ENCODE measurements at regions not wholly inside any gene's neighbourhood (a gene's known extent, or its start where the extent isn't known, plus 50 kb on each side); places are given as distances from the start of the nearest gene placed in this dataset.

DNA sequence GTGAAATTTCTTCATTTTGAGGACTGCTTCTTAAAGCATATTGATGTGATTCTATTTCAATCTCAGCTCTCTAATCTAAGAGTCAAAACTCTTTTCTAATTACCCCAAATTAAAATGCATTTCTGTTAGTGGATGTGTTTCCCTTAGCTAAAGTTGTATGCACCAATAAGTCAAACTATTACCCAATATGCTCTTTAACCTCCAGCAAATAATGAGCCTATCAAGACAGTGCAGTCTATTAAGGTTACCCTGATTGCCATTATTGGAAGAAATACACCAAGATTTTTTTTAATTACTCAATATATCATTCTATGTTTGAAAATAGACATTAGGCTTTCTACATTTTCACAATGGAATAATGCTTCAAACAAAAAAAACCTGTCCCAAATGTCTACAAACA is 310.0 kb downstream of the BTG1 start:
- H3K27me3 ChIP-seq (ENCODE audit: control insufficient read depth, insufficient read depth, low read length) = no peaks in the 10 kb centered on the region
- no peaks in the 10 kb centered on the region for H3K36me3 ChIP-seq (replicated peaks; ENCODE audit: control insufficient read depth, insufficient read depth, low read length)
- H3K4me3 ChIP-seq (ENCODE audit: insufficient read depth, low read depth, low read length) = no peak overlapping the region
- DNase-seq = no peak

DNA sequence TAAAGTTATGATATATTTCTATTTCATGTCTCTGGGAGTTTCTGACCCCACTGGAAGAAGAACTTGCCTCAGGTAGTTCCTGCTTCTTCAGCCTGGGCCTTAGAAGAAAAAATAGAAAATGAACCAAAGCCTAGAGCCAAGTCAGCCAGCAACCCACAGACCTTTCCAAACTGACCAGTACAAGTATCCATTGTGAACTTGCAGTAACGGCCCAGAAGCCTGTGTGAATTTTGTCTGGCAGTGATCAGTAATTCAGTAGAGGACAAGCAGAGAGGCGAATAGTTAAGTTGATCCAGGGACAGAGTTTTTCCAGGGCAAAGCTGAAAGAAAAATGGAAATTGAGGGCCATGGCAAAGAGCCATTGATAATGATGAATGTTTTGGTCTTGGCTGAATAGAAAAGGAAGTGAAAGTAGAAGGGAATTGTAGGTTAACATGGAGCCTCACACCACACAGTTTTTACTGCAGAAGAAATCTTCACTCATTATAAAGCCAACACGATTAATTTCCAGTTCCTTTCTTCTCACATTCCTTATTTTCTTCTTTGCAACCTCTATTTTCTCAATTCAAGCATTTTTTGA is 311.8 kb downstream of the BTG1 start:
- no peaks in the 10 kb centered on the region for H3K36me3 ChIP-seq (replicated peaks; ENCODE audit: control insufficient read depth, insufficient read depth, low read length)
- no peaks in the 10 kb centered on the region for H3K27me3 ChIP-seq (ENCODE audit: control insufficient read depth, insufficient read depth, low read length)
- no peak for DNase-seq
- H3K4me3 ChIP-seq (ENCODE audit: insufficient read depth, low read depth, low read length) = no peak overlapping the region

DNA sequence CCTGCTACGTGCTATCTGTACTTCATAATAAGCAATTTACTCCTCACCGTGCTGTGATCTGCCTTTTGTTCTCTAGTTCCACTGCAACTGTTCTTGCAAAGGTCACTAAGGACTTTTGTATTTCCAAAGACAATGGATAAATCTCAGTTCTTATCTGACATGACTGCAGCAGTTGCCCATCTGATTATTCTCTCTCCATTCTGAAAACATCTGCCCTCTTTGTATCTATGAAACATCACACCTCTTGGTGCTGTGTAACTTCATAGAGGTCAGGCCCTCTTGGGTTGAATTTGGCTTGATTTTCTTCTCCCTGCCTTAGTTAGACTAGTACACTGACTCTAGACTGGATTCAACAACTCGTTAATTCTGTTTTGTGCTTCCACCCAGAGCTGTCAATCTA is 319.6 kb downstream of the BTG1 start:
- Histone ChIP-seq H3K27me3 (ENCODE audit: control insufficient read depth, insufficient read depth, low read length) (no peaks in the 10 kb centered on the region), H3K4me3 (ENCODE audit: insufficient read depth, low read depth, low read length) (no peak overlapping the region), H3K36me3 (replicated peaks; ENCODE audit: control insufficient read depth, insufficient read depth, low read length) (no peaks in the 10 kb centered on the region)
- DNase-seq = no peak

DNA sequence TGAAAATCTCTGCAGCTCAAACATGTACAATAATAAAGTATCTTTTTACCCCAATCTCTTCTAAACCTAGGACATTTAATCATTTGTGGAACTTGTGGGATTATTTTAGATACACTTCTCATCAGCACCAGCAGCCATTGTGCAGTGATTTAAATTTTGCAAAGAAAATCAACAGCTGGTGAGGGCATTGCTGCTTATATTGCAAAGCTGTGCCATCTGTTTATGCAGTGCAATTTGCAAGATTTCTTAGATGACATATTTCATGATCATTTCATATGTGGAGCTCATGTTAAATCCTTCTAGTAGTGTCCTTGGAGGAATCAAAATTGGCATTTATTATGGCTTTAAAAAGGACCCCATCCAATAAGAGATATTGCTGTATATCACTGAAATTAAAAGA is 320.7 kb downstream of the BTG1 start:
- Histone ChIP-seq H3K4me3 (ENCODE audit: insufficient read depth, low read depth, low read length) (no peak overlapping the region), H3K27me3 (ENCODE audit: control insufficient read depth, insufficient read depth, low read length) (no peaks in the 10 kb centered on the region), H3K36me3 (replicated peaks; ENCODE audit: control insufficient read depth, insufficient read depth, low read length) (no peaks in the 10 kb centered on the region)
- DNase-seq = no peak

DNA sequence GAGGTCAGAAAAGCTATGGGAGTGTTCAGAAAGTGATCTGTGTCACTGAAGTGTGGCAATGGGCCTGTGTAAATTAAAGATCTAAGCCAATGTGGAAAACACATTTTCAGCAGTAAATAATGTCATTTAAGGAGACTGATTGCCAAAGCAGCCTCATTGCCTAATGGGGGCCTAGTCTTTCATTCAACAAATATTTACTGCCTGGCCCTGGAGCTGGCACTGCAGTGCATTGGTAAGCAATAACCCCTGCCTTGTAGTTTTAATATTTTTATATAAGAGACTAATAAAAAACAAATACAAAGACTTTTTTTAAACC is 326.6 kb downstream of the BTG1 start:
- Histone ChIP-seq H3K36me3 (replicated peaks; ENCODE audit: control insufficient read depth, insufficient read depth, low read length) (no peaks in the 10 kb centered on the region), H3K27me3 (ENCODE audit: control insufficient read depth, insufficient read depth, low read length) (no peaks in the 10 kb centered on the region), H3K4me3 (ENCODE audit: insufficient read depth, low read depth, low read length) (no peak overlapping the region)
- DNase-seq = no peak

DNA sequence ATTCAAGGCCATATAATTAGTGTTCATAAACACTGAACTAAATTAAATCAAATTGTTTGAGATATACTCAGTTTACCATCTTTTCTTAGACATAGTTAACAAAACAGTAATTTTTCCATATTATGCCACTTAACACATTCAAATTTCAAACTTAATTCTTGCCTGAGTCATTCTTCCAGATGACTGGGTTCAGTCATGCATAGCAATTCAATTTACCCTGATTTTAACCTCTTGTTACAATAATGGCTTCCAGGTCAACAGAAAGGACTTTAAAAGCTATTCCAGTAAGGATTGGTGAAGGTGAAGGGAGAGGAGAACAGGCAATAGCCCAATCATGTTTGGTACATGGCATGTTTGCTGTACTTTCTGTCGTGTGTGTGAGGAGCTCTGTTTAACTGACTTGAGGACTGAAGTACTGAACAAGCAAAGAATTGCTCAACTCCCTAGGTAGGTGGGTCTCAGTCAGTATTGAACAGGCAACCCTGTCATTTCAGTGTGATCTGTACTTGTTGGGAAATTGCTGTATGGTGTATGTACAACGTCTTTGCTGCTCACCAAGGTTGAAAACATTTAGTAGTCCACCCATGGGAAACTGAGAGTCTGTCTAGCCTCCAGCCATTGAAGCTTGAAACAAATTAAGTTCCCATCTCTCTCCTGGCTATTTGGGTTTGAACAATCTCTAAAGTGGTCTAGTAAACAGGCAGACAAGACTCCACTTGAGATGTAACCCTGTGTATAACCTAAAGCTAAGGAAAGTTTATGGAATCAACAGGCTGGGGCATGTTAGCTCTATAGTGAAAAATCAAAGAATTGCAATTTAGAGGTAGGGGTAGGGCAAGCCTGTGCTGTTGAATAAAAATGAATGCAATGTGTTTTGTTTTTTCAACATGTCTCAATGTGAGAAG is 327.2 kb downstream of the BTG1 start:
- Histone ChIP-seq H3K36me3 (replicated peaks; ENCODE audit: control insufficient read depth, insufficient read depth, low read length) (no peaks in the 10 kb centered on the region), H3K27me3 (ENCODE audit: control insufficient read depth, insufficient read depth, low read length) (no peaks in the 10 kb centered on the region), H3K4me3 (ENCODE audit: insufficient read depth, low read depth, low read length) (no peak overlapping the region)
- no peak for DNase-seq

DNA sequence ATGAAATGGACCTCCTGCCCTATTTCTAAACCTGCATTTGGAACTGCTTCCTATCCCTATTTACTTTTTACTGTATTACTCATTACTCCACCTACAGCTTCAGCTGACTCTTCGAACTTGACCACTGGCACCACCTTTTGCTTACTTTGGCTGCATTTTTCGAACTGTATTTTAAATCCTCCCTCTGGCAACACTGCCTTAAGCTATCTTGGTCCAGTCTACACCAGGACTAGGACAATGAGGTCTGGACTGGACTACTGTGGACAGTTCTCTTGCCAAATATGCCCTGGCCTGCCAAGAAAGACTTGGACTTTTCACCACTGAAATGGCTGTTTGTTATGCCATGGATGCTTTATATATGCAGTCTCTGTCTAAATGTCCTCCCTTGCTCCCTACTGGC is 328.1 kb downstream of the BTG1 start:
- no peak for DNase-seq

DNA sequence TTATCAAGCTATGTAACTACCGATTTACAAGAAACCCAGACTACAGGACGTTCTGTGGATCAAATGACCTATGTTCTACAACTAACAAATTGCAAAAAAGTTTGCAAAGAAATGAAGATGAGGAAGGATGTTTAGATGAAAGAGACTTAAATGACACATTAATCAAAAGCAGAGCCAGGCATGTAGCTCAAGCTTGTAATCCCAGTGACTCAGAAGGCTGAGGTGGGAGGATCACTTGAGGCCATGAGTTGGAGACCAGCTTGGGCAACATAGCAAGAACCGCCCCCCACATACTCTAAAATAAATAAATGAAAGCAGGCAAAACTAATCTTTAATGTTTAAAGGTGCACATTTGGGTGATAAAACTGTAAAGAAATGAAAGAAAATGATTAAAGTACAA is 331.9 kb downstream of the BTG1 start:
- no peaks in the 10 kb centered on the region for H3K27me3 ChIP-seq (ENCODE audit: control insufficient read depth, insufficient read depth, low read length)
- no peak for DNase-seq
- no peak overlapping the region for H3K4me3 ChIP-seq (ENCODE audit: insufficient read depth, low read depth, low read length)
- no peaks in the 10 kb centered on the region for H3K36me3 ChIP-seq (replicated peaks; ENCODE audit: control insufficient read depth, insufficient read depth, low read length)

More for the DNA sequence above, 328.1 kb downstream of the BTG1 start:
- Histone ChIP-seq H3K4me3 (ENCODE audit: insufficient read depth, low read depth, low read length) (no peak overlapping the region), H3K36me3 (replicated peaks; ENCODE audit: control insufficient read depth, insufficient read depth, low read length) (no peaks in the 10 kb centered on the region), H3K27me3 (ENCODE audit: control insufficient read depth, insufficient read depth, low read length) (no peaks in the 10 kb centered on the region)

DNA sequence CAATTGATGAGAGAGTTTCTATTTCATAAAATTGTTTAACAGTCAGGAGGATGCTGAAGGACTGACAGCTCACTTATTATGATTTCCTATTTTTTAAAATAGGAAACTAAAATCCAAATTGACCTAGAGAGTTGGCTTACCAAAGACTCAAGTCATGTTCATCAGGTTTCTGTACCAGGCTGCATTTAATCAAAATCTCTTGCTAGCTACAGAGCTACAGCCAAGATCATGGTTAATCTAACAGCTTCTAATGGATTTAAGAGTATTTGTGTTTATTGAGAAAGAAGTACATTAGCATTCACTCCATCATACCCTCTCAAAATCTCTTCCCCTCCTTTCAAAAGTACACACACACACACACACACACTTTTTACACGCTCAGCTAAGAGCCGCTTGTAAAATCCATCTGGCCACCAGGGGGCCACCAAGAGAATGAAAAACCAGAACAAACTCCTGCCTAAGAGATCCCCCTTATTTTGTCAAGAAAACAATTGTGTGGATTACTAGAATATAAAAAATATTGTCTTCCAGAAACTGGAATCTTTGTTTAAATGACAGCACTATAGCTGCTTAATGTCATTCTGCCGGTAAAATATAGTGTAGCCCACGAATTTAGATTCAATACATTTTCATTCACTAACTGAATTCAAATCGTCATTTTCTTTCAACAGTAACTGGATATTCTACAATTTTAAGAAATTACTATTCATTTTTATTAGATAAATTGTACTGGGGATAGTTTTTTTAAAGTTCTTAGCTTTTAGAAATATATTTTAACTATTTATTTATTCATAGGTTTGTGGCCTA is 334.0 kb downstream of the BTG1 start:
- H3K4me3 ChIP-seq (ENCODE audit: insufficient read depth, low read depth, low read length) = no peak overlapping the region

DNA sequence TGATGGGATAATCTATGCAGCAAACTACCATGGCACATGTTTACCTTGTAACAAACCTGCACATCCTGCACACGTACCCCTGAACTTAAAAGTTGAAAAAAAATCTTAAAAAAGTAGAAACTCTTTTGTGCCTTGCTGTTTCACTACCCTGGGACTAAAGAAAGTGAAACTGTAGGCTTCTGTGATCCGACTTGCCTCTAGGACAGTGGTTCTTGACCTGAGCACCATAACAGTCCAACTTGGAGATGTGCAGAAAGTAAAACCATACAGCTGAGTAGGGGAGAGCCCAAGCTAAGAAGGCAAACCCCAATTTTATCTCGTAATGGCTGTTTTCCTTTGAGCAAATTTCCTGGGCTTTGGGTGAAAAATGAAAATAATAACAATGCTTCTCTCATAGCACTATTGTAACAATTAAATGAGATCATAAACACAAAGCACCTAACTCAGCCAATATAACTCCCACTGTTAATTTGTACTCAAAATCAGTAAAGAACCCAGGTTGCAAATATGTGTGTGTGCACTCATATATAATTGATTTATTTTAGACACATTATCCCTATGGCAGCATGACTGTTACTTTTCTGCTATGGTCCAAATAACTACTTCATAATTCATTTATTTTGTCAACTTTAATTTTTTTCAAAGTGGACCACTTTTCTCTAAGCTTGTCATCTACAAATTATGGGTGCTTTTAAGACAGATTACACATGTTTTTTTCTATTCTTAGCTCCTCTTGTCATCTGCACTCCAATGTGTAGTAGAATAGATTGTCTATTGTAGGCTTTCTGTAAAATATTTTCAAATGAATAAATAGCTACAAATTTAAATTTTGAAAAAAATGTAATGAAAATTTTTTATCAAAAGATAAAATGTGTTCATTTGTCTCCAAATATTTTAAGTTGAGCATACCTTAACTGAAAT is 334.9 kb downstream of the BTG1 start:
- H3K27me3 ChIP-seq (ENCODE audit: control insufficient read depth, insufficient read depth, low read length) = no peaks in the 10 kb centered on the region
- no peaks in the 10 kb centered on the region for H3K36me3 ChIP-seq (replicated peaks; ENCODE audit: control insufficient read depth, insufficient read depth, low read length)
- no peak overlapping the region for H3K4me3 ChIP-seq (ENCODE audit: insufficient read depth, low read depth, low read length)
- DNase-seq = no peak

More for the DNA sequence above, 334.0 kb downstream of the BTG1 start:
- DNase-seq = peak; percentile 26
- Histone ChIP-seq H3K27me3 (ENCODE audit: control insufficient read depth, insufficient read depth, low read length) (no peaks in the 10 kb centered on the region), H3K36me3 (replicated peaks; ENCODE audit: control insufficient read depth, insufficient read depth, low read length) (no peaks in the 10 kb centered on the region)

DNA sequence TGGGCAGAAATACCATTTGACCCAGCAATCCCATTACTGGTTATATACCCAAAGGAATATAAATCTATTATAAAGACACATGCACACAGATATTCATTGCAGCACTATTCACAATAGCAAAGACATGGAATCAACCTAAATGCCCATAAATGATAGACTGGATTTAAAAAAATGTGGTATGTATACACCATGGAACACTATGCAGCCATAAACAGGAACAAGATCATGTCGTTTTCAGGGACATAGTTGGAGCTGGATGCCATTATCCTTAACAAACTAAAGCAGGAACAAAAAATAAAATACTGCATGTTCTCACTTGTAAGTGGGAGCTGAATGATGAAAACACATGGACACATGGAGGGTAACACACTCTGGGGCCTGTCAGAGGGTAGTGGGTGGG is 335.6 kb downstream of the BTG1 start:
- DNase-seq = no peak
- Histone ChIP-seq H3K27me3 (ENCODE audit: control insufficient read depth, insufficient read depth, low read length) (no peaks in the 10 kb centered on the region), H3K36me3 (replicated peaks; ENCODE audit: control insufficient read depth, insufficient read depth, low read length) (no peaks in the 10 kb centered on the region), H3K4me3 (ENCODE audit: insufficient read depth, low read depth, low read length) (no peak overlapping the region)

DNA sequence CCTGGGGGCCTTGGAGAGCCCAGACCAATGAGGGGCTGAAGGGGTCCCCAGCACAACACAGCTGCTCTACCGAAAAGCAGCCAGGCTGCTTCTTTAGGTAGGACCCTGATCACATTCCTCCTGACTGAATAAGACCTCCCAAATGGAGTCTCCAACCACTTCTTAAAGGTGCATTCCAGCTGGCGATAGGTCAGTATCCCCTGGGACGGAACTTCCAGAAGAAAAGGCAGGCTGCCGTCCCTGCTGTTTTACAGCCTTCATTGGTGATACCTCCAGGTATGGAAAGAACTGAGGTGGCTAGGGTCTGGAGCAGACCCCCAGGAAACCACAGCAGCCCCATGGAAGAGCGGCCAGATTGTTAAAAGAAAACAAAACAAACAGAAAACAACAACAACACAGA is 340.6 kb downstream of the BTG1 start:
- H3K36me3 ChIP-seq (replicated peaks; ENCODE audit: control insufficient read depth, insufficient read depth, low read length) = no peaks in the 10 kb centered on the region
- DNase-seq = no peak

DNA sequence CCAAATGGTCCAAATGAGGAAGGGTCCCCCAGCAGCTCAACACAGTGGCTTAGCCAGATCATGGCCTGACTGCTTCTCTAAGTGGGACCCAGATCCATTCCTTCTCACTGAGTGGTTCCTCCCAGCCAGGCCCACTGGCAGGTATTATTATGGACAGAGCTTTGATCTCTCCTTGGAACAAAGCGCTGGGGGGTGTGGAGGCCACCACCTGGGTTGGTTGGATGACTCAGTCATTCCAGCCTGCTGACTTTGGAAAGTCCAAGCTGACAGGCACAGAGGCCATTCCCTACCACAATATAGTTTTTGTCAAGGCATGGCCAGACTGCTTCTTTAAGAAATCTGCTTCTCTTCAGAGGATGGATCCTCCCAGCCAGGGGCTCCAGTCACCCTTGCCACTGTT is 341.1 kb downstream of the BTG1 start:
- Histone ChIP-seq H3K4me3 (ENCODE audit: insufficient read depth, low read depth, low read length) (no peak overlapping the region), H3K36me3 (replicated peaks; ENCODE audit: control insufficient read depth, insufficient read depth, low read length) (no peaks in the 10 kb centered on the region), H3K27me3 (ENCODE audit: control insufficient read depth, insufficient read depth, low read length) (no peaks in the 10 kb centered on the region)
- DNase-seq = no peak

More for the DNA sequence above, 340.6 kb downstream of the BTG1 start:
- H3K27me3 ChIP-seq (ENCODE audit: control insufficient read depth, insufficient read depth, low read length) = no peaks in the 10 kb centered on the region
- no peak overlapping the region for H3K4me3 ChIP-seq (ENCODE audit: insufficient read depth, low read depth, low read length)

DNA sequence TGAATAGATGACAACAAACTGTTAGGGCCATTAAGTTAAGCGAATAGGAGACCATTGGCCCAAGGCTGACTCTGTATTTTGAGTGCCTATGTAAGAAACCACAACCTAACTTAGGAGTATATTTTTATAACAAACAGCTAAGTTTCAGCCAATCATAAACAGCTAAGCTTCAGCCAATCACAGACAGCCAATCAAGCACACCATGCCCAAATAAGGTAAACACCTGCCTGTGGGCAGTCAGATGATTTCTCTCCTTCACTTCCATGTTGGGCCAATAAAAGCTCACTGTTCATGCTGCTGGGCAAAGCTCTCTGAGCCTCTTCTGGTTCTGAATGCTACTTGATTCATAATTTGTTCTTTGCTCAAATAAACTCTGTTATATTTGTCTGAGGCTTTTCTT is 344.6 kb downstream of the BTG1 start:
- Histone ChIP-seq H3K4me3 (ENCODE audit: insufficient read depth, low read depth, low read length) (no peak overlapping the region), H3K36me3 (replicated peaks; ENCODE audit: control insufficient read depth, insufficient read depth, low read length) (no peaks in the 10 kb centered on the region), H3K27me3 (ENCODE audit: control insufficient read depth, insufficient read depth, low read length) (no peaks in the 10 kb centered on the region)
- no peak for DNase-seq

Data from H7 (cell line).